HepG2 (cell line): ENCODE measurements at regions not wholly inside any gene's neighbourhood (a gene's known extent, or its start where the extent isn't known, plus 50 kb on each side); places are given as distances from the start of the nearest gene placed in this dataset.

Experiments used
- ATAC-seq: fragments of 200-7000 bp; cut with Tn5 transposase; 3 replicates; pipeline ENCODE4 v1.9.1; 2020; ENCODE audit warnings: mild to moderate bottlenecking, moderate library complexity
- BruUV-seq: library from RNA; stranded (reverse); fragments of 400-500 nt; replicated peaks from 2 replicates; lab custom pipeline; 2021; lab: Mats Ljungman, UMichigan
- CTCF ChIA-PET: fragments of 300-600 bp; formaldehyde crosslinking; extraction: SDS; loops from one replicate; lab custom pipeline; 2021; ENCODE audit warnings: low total read pairs, inconsistent platforms, low intra/inter-chr PET ratio; lab: Yijun Ruan, JAX
- POLR2A ChIA-PET: fragments of 350-600 bp; sonication (Branson Sonifier 250); formaldehyde crosslinking; loops from one replicate; lab custom pipeline; 2020; ENCODE audit warnings: antibody characterized with exemption, inconsistent platforms; lab: Yijun Ruan, JAX
- DNase-seq: peaks from one replicate; pipeline ENCODE4 v3.0.0-alpha.2; 2015; ENCODE audit warnings: low spot score
- FAIRE-seq: peaks from 3 replicates; lab custom pipeline; 2011; peaks lifted over from hg19 to GRCh38; lab: Jason Lieb, UNC
- H2AFZ ChIP-seq: one replicate; pipeline ENCODE4 v1.6.1; 2011; ENCODE audit warnings: low read length, inconsistent platforms
- H3K27ac ChIP-seq: fragments of 300-600 bp; 3 replicates; pipeline ENCODE4 v1.8.0; 2011; ENCODE audit warnings: mixed run types, mild to moderate bottlenecking, mixed read lengths, low read length, inconsistent platforms; ENCODE audit not compliant: insufficient read depth; ENCODE audit errors: extremely low read length
- H3K27me3 ChIP-seq, 2 experiments: fragments of 200-600 bp in 1 of 2; 2 replicates in 1 of 2; 3 replicates in 1 of 2; pipeline versions ENCODE4 v1.6.0 to v1.8.0; 2011; ENCODE audit warnings: low read length in 2 of 2, mild to moderate bottlenecking in 2 of 2, moderate library complexity in 2 of 2, inconsistent platforms in 1 of 2; ENCODE audit not compliant: insufficient read depth in 2 of 2, control insufficient read depth in 1 of 2
- H3K36me3 ChIP-seq, 2 experiments: fragments of 200-600 bp in 1 of 2; replicated peaks in 1 of 2; 2 replicates in 1 of 2; 3 replicates in 1 of 2; pipeline versions ENCODE4 v1.5.1 to v1.8.0; 2011; ENCODE audit warnings: low read length in 2 of 2, inconsistent platforms in 1 of 2; ENCODE audit not compliant: insufficient read depth in 2 of 2, control insufficient read depth in 1 of 2
- H3K4me1 ChIP-seq: 2 replicates; pipeline ENCODE4 v1.5.1; 2012; ENCODE audit warnings: low read length, inconsistent platforms; ENCODE audit not compliant: insufficient read depth
- H3K4me2 ChIP-seq: 2 replicates; pipeline ENCODE4 v1.6.0; 2011; ENCODE audit warnings: low read depth, low read length, inconsistent platforms
- H3K4me3 ChIP-seq, 3 experiments: fragments of 200-600 bp in 1 of 3; sonication (generic), shearing (Covaris generic) in 1 of 3; replicated peaks in 1 of 3; 2 replicates each; pipeline ENCODE4 v1.5.1; 2011 to 2016; ENCODE audit warnings: low read length in 3 of 3, inconsistent platforms in 2 of 3, low read depth in 2 of 3, mild to moderate bottlenecking in 2 of 3, control low read depth in 1 of 3, mixed read lengths in 1 of 3; ENCODE audit not compliant: insufficient read depth in 1 of 3
- H3K79me2 ChIP-seq: one replicate; pipeline ENCODE4 v1.6.1; 2011; ENCODE audit warnings: low read length, inconsistent platforms; ENCODE audit not compliant: insufficient read depth
- H3K9ac ChIP-seq: 2 replicates; pipeline ENCODE4 v1.6.0; 2011; ENCODE audit warnings: mild to moderate bottlenecking, low read depth, low read length, inconsistent platforms; ENCODE audit not compliant: insufficient read depth
- H3K9me3 ChIP-seq: 2 replicates; pipeline ENCODE4 v1.5.1; 2012; ENCODE audit warnings: mild to moderate bottlenecking, low read length
- H4K20me1 ChIP-seq: 2 replicates; pipeline ENCODE4 v1.6.0; 2011; ENCODE audit warnings: inconsistent platforms, mild to moderate bottlenecking, low read length, moderate library complexity; ENCODE audit not compliant: insufficient read depth
- ATF7-NPFF ChIP-seq: sonication (generic); formaldehyde crosslinking; IDR thresholded peaks from 2 replicates; pipeline ENCODE4 v1.8.1; 2023; ENCODE audit warnings: mild to moderate bottlenecking, low read depth, missing genetic modification reagents, moderate library complexity
- ATM ChIP-seq: fragments of 450-650 bp; IDR thresholded peaks from 2 replicates; pipeline ENCODE4 v1.7.1; 2017; ENCODE audit warnings: mild to moderate bottlenecking, borderline replicate concordance
- CTCF ChIP-seq: sonication (generic); formaldehyde crosslinking; IDR thresholded peaks from 2 replicates; pipeline ENCODE4 v1.5.0; 2020; ENCODE audit warnings: mild to moderate bottlenecking, missing genetic modification reagents, moderate library complexity
- DMAP1 ChIP-seq: IDR thresholded peaks from 2 replicates; pipeline ENCODE4 v1.6.1; 2016
- LCORL ChIP-seq, 2 experiments: fragments of 450-650 bp in 1 of 2; sonication (generic) in 1 of 2; formaldehyde crosslinking in 1 of 2; IDR thresholded peaks; 2 replicates each; pipeline versions ENCODE4 v1.5.0 to v1.6.1; 2017 to 2020; ENCODE audit warnings: antibody characterized with exemption in 1 of 2, missing genetic modification reagents in 1 of 2
- PAX8 ChIP-seq: sonication (generic); formaldehyde crosslinking; IDR thresholded peaks from 2 replicates; pipeline ENCODE4 v1.8.0; 2022; ENCODE audit warnings: mild to moderate bottlenecking, missing genetic modification reagents, borderline replicate concordance
- SP5 ChIP-seq: IDR thresholded peaks from 2 replicates; pipeline ENCODE4 v1.6.1; 2016; ENCODE audit warnings: low read depth, borderline replicate concordance
- YY1 ChIP-seq: IDR thresholded peaks from 2 replicates; pipeline ENCODE4 v1.6.1; 2011; ENCODE audit warnings: low read length, low read depth, moderate library complexity, mild to moderate bottlenecking; ENCODE audit not compliant: insufficient read depth, insufficient replicate concordance
- ZFX ChIP-seq: sonication (generic); formaldehyde crosslinking; IDR thresholded peaks from 2 replicates; pipeline ENCODE4 v1.4.0; 2020; ENCODE audit warnings: mild to moderate bottlenecking, low read depth, missing genetic modification reagents, moderate library complexity
- ZNF20 ChIP-seq: sonication (generic); formaldehyde crosslinking; IDR thresholded peaks from 2 replicates; pipeline ENCODE4 v1.4.0; 2020; ENCODE audit warnings: mild to moderate bottlenecking, moderate library complexity, missing genetic modification reagents
- ZNF292 ChIP-seq: sonication (generic); formaldehyde crosslinking; IDR thresholded peaks from 2 replicates; pipeline ENCODE4 v1.8.1; 2022; ENCODE audit warnings: mild to moderate bottlenecking, low read depth, missing genetic modification reagents, borderline replicate concordance
- ZNF414 ChIP-seq: sonication (generic); formaldehyde crosslinking; IDR thresholded peaks from 2 replicates; pipeline ENCODE4 v1.5.0; 2020; ENCODE audit warnings: missing genetic modification reagents
- ZNF451 ChIP-seq: sonication (generic); formaldehyde crosslinking; IDR thresholded peaks from 2 replicates; pipeline ENCODE4 v1.5.0; 2020; ENCODE audit warnings: mild to moderate bottlenecking, missing genetic modification reagents
- ZNF562 ChIP-seq: sonication (generic); formaldehyde crosslinking; IDR thresholded peaks from 2 replicates; pipeline ENCODE4 v1.8.0; 2022; ENCODE audit warnings: missing genetic modification reagents, borderline replicate concordance
- ZNF614 ChIP-seq: IDR thresholded peaks from 2 replicates; pipeline ENCODE4 v1.6.1; 2018; ENCODE audit warnings: missing biosample characterization, missing genetic modification reagents, inconsistent platforms, borderline replicate concordance
- ZNF879 ChIP-seq: sonication (generic); formaldehyde crosslinking; IDR thresholded peaks from 2 replicates; pipeline ENCODE4 v1.8.1; 2023; ENCODE audit warnings: missing genetic modification reagents
- WGBS: methylation state at CpG from one replicate; pipeline ENCODE4 v1.1.6; 2017; ENCODE audit warnings: low lambda C conversion rate; 5-methylcytosine and 5-hydroxymethylcytosine counted together
- in situ Hi-C: cut with HindIII; loops from 2 replicates; pipeline ENCODE4 v1.10.0; 2017; ENCODE audit warnings: low pct_unique_long_range_greater_than_20kb; ENCODE audit not compliant: extremely low pct_ligation_motif_present
- intact Hi-C: fragments of 100-400 bp; cut with micrococcal nuclease; formaldehyde crosslinking; loops from one replicate; pipeline ENCODE4 v1.10.0; 2022; ENCODE audit not compliant: unreplicated experiment
- TF ChIP-seq, protein P1 (sequence below): sonication (generic); formaldehyde crosslinking; IDR thresholded peaks from 2 replicates; pipeline ENCODE4 v1.4.0; 2020; ENCODE audit warnings: mild to moderate bottlenecking, missing genetic modification reagents

DNA sequence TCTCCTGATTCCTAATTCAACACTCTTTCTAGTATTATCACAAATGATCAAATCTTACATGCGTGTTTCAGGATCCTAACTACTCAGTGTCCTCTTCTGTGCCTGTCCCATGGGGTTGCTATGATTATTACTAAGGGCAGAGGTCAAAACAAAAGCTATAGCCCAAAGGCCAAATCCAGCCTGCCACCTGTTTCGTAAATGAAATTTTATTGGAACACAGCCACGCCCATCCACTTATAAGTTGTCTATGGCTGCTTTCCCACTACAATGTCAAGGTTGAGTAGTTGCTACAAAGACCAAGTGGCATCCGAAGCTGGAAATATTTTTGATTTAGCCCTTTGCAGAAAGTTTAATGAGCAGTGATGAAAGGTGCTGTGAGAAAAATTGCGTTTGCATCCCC lies 336.6 kb downstream of the TMEM114 start:
- no peak for TF ChIP-seq ATM
- no peak for TF ChIP-seq ZNF614 (CRISPR knock-in tag)
- no peak for TF ChIP-seq ZFX (CRISPR knock-in tag)
- TF ChIP-seq ZNF292 (CRISPR knock-in tag): no peak
- TF ChIP-seq, protein P1, sequence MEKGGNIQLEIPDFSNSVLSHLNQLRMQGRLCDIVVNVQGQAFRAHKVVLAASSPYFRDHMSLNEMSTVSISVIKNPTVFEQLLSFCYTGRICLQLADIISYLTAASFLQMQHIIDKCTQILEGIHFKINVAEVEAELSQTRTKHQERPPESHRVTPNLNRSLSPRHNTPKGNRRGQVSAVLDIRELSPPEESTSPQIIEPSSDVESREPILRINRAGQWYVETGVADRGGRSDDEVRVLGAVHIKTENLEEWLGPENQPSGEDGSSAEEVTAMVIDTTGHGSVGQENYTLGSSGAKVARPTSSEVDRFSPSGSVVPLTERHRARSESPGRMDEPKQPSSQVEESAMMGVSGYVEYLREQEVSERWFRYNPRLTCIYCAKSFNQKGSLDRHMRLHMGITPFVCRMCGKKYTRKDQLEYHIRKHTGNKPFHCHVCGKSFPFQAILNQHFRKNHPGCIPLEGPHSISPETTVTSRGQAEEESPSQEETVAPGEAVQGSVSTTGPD (CRISPR knock-in tag): no peak
- TF ChIP-seq SP5: no peak
- no peak for TF ChIP-seq CTCF (CRISPR knock-in tag)
- TF ChIP-seq ATF7-NPFF (CRISPR knock-in tag): no peak
- no peak for TF ChIP-seq ZNF451 (CRISPR knock-in tag)
- TF ChIP-seq ZNF414: no peak
- no peak for TF ChIP-seq ZNF20 (CRISPR knock-in tag)
- no peak for TF ChIP-seq ZNF879 (CRISPR knock-in tag)
- TF ChIP-seq PAX8: no peak
- no peak for TF ChIP-seq DMAP1 (CRISPR knock-in tag)
- no peak for TF ChIP-seq YY1
- TF ChIP-seq LCORL (IDR thresholded peaks at IDR 0.05): no peak
- TF ChIP-seq LCORL (CRISPR knock-in tag; IDR thresholded peaks at IDR 0.05): no peak
- no peak for TF ChIP-seq ZNF562 (CRISPR knock-in tag)
- ATAC-seq: no peak
- no peaks in the 10 kb centered on the region for H3K9me3 ChIP-seq
- H3K4me2 ChIP-seq: no peak overlapping the region
- BruUV-seq: no TSS peak
- no peaks in the 10 kb centered on the region for H4K20me1 ChIP-seq
- no peaks in the 10 kb centered on the region for H3K4me1 ChIP-seq
- intact Hi-C loops (no loop called here), in situ Hi-C loops (no loop called here)
- no peak overlapping the region for H3K4me3 ChIP-seq
- no peaks in the 10 kb centered on the region for H3K27me3 ChIP-seq
- no peaks in the 10 kb centered on the region for H3K36me3 ChIP-seq
- POLR2A ChIA-PET: no interaction called here
- H3K79me2 ChIP-seq: no peaks in the 10 kb centered on the region
- H3K27ac ChIP-seq: no peak overlapping the region
- CTCF ChIA-PET: no interaction called here
- H3K9ac ChIP-seq: no peak overlapping the region
- H2AFZ ChIP-seq: no peak overlapping the region
- DNase-seq: no peak
- FAIRE-seq: no peak
- 4% methylated on average over 5 of the region's 5 CpGs for WGBS
